GM12878 (cell line): ENCODE measurements at regions not wholly inside any gene's neighbourhood (a gene's known extent, or its start where the extent isn't known, plus 50 kb on each side); places are given as distances from the start of the nearest gene placed in this dataset.

Experiments
- ATF3 ChIP-seq: IDR thresholded peaks from 2 replicates; pipeline ENCODE4 v1.6.1; 2011; ENCODE audit warnings: low read depth, mild to moderate bottlenecking, low read length, moderate library complexity, borderline replicate concordance; ENCODE audit errors: extremely low read depth
- CBFB ChIP-seq: IDR thresholded peaks from 2 replicates; pipeline ENCODE4 v1.6.1; 2016; ENCODE audit warnings: antibody characterized with exemption, low read depth
- E4F1 ChIP-seq: fragments of 450-650 bp; IDR thresholded peaks from 2 replicates; pipeline ENCODE4 v1.6.1; 2018; ENCODE audit warnings: borderline replicate concordance, mild to moderate bottlenecking; ENCODE audit not compliant: partially characterized antibody
- EED ChIP-seq: sonication (generic); IDR thresholded peaks from 2 replicates; pipeline ENCODE4 v1.6.1; 2016; ENCODE audit warnings: antibody characterized with exemption, low read depth
- PKNOX1 ChIP-seq: fragments of 450-650 bp; IDR thresholded peaks from 2 replicates; pipeline ENCODE4 v1.6.1; 2016; ENCODE audit warnings: mild to moderate bottlenecking
- POLR2AphosphoS2 ChIP-seq: IDR thresholded peaks from 2 replicates; pipeline ENCODE4 v1.6.1; 2011; ENCODE audit warnings: low read depth, mild to moderate bottlenecking, low read length, improper control_type of control experiment, moderate library complexity
- RELA ChIP-seq: fragments of 450-650 bp; IDR thresholded peaks from 2 replicates; pipeline ENCODE4 v1.8.0; 2014; ENCODE audit warnings: borderline replicate concordance; ENCODE audit not compliant: partially characterized antibody
- REST ChIP-seq: IDR thresholded peaks from 2 replicates; pipeline ENCODE4 v1.6.1; 2012; ENCODE audit warnings: mild to moderate bottlenecking, low read depth, low read length

- TF ChIP-seq REST (no peak), PKNOX1 (no peak), RELA (no peak), POLR2AphosphoS2 (no peak), E4F1 (no peak), EED (no peak), ATF3 (no peak), CBFB (no peak)
Observed at GRCh38 chr3:23085261-23085660, 117.9 kb upstream of the UBE2E2 start (continued).
